Cardiac septum (tissue), 1 donor: ENCODE measurements at regions not wholly inside any gene's neighbourhood (a gene's known extent, or its start where the extent isn't known, plus 50 kb on each side); places are given as distances from the start of the nearest gene placed in this dataset.
"Not testable (repeated sequence)": the region's sequence is repeated elsewhere in the genome, so short reads cannot be mapped to it uniquely, and the experiment has no call there.

ENCODE experiments used
- DNase-seq: peaks from one replicate; pipeline ENCODE4 v3.0.0-alpha.2; 2020; ENCODE audit warnings: low spot score
- intact Hi-C: fragments of 100-400 bp; cut with DNase I; formaldehyde crosslinking; loops from one replicate; pipeline ENCODE4 v1.14.0; 2022
- donor health status: DM: no; HTN: no; CAD: no.

DNA sequence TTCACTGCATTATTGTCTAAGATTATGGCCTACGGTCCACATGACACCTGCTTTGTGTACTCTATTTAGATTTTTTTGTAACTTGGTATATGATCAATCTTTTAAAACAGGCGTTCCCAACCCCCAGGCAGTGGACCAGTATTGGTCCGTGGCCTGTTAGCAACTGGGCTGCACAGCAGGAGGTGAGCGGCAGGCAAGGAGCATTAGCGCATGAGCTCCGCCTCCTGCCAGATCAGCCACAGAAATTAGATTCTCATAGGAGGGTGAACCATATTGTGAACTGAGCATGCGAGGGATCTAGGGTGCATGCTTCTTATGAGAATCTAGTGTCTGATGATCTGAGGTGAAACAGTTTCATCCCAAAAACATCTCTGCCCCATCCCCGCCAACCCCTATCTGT, 228.4 kb upstream of the NR5A2 start:
- intact Hi-C loops = no loop called here
- DNase-seq = no peak

DNA sequence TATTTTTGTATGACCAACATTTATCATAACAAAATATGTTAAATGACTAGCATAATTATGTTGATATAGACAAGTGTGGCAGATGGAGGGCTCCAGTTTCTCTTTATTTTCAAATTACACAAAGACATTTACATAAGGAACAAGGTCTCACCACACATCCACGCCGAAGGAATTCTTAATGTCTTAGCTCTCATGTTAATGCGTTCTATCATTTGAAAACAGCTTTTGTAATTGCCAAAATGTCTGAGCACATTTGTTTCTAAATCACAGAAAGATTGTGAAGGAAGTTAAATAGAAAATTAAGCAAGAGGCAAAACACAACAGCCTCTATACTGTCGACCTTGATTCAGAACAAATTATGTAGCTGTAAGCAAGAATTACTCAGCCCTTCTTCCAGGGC, 223.0 kb upstream of the NR5A2 start:
- intact Hi-C loops = no loop called here

DNA sequence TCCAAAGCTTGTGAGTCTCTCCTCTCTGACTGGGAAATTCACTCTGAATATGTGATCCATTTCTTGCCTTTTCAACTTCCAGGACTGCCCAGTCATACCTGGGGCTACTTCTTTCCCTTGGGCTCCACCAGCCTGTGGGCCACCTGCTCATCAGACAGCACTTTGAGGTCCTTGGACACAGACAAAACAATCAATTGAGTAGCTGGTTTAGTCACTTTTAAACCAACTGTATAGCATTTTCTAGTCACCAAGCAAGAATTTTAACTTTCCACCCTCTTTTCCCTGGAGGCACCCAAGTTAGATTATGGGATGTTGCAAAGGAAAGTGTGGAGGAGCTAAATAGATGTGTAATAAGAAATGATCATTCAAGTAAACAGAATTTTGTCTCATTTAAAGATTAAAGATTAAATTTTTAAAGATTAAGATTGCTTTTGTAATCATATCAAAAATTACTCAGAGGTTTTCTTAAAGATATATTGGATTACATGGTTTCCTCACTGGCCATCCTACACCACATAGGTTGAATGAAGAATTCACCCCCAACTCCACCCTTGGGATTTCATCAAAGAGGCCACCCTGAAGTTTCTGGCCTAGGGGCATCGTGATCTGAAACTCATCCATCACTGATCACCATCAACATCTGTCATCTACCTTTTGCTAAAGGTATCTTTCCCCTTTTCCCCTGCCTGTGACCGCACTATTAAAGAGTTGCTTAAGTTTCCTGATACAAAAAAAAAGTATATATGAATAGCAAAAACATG, 219.2 kb upstream of the NR5A2 start:
- DNase-seq = no peak
- intact Hi-C loops = no loop called here

More for the DNA sequence above, 223.0 kb upstream of the NR5A2 start:
- no peak for DNase-seq

DNA sequence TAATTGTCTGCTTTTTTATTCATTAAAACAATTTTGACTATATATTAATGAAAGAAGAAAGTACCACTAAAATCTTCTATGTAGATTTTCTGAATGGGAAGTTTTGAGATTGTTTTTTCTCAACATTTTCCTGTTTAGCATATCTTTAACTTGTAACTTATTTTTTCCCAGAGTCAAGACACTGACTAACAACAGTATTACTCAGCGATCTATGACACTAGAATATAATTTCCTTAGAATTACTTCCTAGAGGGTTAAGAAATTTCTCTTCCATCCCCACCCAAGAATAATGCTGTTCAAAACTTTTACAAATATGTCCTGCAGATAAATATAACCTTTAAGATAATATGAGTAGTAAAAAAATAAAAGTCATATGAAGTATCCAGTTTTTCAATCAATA, 218.2 kb upstream of the NR5A2 start:
- intact Hi-C loops = no loop called here
- DNase-seq = no peak

DNA sequence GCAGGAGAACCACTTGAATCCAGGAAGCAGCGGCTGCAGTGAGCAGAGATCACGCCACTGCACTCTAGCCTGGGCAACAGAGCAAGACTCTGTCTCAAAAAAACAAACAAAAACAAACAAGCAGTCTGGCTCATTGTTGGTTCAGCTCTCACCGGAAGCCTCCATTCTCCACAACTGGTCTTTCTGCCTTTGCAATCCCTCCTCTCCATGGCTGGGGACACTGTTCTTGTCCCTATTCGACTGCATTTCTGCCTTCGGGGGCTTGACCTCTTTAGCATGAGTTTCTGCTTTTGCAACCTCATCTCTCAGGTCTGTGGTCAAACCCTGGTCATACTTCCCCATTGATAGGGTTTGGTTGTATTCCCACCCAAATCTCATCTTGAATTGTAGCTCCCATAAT, 216.3 kb upstream of the NR5A2 start:
- no peak for DNase-seq

DNA sequence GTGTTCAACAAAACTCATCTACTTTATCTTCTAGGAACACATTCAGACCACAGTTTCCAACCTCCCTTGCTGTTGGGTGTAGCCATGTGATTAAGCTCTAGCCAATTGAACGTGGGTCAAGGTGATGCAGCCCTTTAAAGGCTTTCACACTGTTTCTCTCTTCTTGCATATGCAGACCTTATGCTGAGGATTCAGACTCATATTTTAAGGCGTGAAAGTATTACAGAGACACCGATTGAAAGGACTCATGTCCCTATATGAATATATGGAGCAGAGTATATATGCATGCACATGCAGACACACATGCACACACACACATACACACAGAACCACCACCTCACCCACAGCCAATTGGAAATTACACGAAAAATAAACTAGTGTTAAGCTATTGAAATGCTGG, 214.3 kb upstream of the NR5A2 start:
- DNase-seq = no peak
- intact Hi-C loops = no loop called here

More for the DNA sequence above, 216.3 kb upstream of the NR5A2 start:
- intact Hi-C loops = no loop called here

DNA sequence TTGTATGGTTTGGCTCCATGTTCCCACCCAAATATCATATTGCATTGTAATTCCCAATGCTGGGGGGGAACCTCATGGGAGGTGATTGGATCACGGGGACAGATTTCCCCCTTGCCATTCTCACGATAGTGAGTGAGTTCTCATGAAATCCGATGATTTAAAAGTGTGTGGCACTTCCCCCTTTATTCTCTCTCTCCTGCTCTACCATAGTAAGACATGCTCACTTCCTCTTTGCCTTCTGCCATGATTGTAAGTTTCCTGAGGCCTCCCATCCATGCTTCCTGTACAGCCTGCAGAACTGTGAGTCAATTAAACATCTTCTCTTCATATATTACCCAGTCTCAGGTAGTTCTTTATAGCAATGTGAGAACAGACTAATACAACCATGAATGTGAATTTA, 211.6 kb upstream of the NR5A2 start:
- intact Hi-C loops = no loop called here
- no peak for DNase-seq

DNA sequence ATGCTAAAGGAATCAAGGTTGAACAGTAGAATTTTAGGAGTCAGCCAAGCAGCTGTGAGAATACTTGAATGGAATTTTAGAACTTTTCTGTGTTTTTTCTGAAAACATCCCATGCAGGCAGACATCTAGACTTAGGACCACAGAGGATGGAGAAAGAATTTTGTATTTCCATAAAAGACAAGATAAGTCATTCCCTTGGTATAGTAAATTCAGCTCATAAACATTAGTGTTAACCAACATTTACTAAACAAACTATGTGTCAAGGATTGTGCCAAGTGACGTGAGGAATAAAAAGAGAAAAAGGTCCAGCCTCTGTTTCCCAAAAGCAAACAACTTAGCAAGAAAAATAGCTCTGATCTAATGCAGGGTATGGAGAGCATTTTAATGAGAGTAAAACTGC, 210.2 kb upstream of the NR5A2 start:
- DNase-seq = no peak
- intact Hi-C loops = no loop called here

DNA sequence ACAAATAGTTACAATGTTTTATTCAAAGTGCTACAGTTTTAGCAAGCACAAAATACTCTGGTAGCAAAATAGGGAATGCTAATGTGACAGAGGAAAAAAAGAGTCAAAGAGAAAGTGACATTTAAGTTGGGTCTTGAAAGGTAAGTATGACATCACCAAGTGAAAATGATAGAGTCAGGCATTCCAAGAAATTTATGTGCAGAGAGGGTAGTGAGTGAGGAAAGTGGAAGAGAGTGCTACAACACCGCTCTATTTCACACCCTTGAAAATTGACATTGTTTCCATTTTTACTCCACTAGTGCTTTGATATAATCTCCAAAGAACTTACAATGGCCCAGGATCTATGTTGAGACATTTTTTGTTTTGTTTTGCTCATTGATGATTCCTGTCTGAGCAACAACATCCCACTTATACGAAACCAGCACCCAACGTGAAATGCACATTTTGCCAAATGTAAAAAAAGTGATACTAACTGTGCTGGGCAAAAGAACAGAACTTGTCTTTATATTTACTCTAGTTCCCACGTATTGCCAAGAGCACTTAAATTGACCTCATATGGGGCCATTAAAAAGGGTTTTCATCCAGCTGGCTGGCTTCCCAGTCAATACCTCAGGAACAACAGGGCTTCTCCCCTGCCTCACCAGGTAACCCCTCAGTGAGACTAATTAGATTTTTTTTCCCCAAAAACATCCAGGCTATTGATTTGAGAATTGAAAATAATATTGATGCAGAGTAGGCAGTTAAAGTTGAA, 206.3 kb upstream of the NR5A2 start:
- intact Hi-C loops = no loop called here
- no peak for DNase-seq

DNA sequence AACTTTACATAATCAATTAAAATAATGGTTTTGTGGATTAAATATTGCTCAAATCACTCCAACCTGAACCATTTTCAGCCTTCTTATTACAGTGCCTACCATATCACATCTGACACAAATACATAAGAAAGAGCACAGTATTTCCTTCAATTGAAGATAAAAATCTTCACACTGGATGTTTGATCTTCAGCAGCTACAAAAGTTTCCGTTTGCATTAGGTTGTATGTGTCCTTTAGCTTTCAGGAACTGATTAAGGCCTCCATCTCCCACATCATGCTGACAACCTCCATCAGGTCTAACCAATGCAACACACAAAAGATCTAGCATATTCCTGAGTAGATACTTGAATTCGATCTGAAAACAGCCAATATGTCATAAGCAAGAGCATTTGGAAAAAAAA, 195.1 kb upstream of the NR5A2 start:
- intact Hi-C loops = no loop called here
- DNase-seq = no peak

DNA sequence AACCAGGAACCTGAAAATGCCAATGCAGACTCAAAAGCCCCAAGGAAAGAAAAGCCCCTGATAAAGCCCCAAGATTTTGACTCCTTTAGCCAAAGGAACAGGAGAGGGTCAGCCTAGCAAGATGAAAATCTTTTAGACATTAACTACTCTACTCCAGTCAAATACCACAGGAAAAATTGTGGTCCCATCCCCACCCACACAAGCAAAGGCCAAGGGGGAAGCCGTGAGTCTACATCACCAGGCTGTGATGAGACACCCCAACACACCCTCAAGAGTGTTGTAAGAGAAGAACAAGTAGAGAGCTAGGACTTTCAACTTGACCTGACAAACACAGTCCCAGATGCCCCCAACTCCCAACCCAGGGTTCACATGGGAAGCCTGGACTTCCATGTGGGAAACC, 192.8 kb upstream of the NR5A2 start:
- no peak for DNase-seq

DNA sequence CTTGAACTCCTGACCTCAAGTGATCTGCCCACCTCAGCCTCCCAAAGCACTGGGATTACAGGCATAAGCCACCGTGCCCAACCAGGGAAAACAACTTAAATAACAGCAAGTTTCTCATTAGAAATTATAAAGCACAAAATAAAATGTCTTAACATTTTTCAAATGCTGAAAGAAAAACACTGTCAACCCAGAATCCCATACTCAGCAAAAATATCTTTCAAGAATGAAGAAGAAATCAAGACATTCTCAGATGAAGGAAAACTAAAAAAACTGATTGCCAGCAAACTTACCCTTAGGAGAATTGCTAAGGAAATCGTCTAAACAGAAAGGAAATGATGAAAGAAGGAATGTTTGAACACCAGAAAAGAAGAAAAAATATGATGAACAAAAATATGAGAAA, 191.1 kb upstream of the NR5A2 start:
- intact Hi-C loops = no loop called here
- DNase-seq = no peak

More for the DNA sequence above, 192.8 kb upstream of the NR5A2 start:
- intact Hi-C loops = no loop called here

DNA sequence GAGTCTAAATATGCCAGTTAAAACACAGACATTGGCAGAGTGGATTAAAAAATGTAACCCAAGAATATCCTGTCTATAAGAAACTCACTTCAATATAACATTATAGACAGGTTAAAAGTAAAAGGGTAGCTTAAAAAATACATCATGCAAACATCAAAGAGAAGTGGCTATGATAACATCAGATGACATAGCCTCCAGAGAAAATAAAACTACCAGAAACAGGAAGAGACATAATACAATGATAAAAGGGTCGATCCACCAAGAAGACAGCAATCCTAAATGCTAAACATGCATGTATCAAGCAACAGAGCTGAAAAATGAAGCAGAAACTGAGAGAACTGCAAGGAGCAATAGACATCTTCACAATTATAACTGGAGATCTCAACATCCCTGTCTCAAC, 190.2 kb upstream of the NR5A2 start:
- intact Hi-C loops = no loop called here

DNA sequence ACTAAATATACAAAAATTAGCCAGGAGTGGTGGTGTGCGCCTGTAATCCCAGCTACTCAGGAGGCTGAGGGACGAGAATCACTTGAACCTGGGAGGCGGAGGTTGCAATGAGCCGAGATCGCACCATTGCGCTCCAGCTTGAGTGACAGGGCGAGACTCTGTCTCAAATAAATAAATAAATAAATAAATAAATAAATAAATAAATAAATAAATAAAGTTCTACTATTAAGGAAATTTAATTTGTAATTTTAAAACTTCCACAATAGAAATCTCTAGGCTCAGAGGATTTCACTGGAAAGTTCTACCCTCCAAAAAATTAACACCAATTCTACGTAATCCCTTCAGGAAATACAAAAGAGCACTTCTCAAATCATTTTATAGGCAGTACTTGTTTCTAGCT, 187.9 kb upstream of the NR5A2 start:
- intact Hi-C loops, DNase-seq: not testable (repeated sequence)

More for the DNA sequence above, 190.2 kb upstream of the NR5A2 start:
- no peak for DNase-seq

DNA sequence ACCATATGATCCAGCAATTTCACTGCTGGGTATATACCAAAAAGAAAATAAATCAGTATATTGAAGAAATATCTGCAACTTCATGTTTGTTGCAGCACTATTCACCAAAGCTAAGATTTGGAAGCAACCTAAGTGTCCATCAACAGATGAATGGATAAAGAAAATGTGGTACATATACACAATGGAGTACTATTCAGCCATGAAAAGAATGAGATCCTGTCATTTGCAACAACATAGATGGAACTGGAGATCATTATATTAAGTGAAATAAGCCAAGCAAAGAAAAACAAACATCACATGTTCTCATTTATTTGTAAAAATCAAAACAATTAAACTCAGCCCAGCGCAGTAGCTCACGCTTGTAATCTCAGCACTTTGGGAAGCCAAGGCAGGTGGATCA, 184.4 kb upstream of the NR5A2 start:
- intact Hi-C loops, DNase-seq: not testable (repeated sequence)

DNA sequence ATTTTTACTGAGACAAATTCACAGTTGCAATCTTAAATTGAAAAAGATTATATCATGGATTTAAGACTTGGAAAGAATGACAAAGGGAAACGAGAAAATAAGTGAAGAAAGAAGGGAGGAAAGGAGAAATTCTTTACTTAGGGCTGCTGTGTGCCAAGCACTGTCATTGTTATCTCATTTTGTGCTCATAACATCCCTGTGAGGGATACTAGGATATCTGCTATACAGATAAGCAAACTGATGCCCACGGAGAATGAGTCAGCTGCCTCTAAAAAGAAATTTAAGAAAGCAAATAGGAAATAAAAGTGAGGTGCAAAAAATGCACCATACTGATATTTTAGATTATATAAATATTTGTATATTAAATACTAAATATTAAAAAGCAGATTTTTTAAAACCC, 183.6 kb upstream of the NR5A2 start:
- DNase-seq = no peak
- intact Hi-C loops = no loop called here

DNA sequence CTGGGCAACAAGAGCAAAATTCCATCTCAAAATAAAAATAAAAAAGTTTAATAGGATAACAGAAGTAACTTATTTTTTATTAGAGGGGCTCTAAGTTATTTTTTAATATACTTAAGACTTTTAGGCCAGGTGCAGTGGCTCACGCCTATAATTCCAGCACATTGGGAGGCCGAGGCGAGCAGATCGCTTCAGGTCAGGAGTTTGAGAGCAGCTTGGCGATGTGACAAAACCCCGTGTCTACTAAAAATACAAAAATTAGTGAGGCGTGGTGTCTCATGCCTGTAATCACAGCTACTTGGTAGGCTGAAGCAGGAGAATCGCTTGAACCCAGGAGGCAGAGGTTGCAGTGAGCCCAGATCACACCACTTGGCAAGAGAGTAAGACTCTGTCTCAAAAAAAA, 180.5 kb upstream of the NR5A2 start:
- no peak for DNase-seq
- intact Hi-C loops = no loop called here

DNA sequence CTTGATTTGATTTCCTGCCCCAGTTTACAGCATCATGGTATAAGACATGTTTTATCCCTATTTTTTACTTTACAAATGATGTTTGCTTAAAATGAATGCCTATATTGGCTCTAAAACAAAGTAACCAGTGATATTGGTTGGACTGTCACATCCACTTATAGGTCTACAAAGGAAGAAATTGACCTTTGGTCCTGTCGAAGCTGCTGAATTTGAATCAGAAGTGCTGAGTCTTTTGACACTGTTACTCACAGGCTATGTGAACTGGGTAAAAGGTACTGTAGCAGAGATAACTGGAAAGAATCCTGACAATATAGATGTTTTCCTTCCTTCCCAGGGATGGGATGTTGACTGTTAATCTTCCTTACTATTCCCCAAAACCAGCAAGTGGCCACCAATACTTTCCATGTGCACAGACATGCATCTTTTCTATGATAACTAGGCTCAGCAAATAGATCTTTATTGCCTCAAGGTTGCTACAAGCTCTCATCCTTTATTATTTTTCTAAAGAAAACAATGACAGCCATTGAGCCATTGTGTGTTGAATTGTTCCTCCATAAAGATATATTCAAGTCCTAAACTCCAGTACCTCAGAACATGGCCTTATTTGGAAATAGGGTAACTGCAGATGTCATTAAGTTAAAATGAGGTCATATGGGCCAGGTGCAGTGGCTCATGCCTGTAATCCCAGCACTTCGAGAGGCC, 175.9 kb upstream of the NR5A2 start:
- intact Hi-C loops = no loop called here
- DNase-seq = no peak

DNA sequence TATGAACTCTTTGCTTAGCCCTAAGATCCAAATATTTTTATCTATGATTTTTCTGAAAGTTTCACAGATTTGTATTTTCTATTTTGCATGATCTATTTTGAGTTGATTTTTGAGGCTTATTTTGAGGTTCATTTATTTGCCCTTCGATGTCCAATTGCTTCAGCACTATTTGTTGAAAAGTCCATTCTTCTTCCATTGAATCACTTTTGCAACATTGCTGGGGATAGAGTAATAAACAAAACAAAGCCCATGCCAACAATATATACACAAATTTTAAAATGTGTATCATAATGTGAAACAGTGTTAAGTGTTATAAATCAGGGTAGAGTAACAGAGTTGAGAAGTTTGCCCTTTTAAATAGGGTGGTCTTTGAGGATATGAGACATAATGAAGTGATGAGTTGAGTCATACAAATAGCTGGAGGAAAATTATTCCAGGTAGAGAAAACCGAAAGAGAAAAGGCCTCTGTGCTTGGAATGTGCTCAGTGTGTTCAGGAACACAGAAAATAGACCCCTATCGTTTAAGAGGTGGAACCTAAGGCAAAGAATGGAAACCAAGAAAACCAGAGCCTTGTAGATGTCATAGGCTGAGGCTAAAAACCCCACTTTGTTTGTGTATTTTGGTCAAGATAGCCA, 172.7 kb upstream of the NR5A2 start:
- DNase-seq = no peak
- intact Hi-C loops = no loop called here

DNA sequence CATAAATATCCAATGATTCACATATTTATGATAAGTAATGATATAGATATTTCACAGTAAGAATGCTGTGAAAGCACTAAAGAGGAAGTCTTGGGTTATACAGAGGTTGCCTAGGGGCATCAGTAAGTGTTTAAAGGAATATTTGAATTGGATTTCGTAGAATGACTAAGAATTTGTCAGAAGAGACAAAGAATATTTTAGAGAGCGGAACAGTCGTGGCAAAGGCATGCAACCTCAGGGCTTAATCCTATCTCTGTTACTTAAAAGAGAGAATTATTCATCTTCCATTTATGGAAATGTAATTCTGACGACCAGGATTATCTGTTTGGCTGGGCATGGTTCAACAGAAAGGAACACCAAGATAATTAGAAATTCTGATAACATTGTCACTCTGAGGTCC, 171.9 kb upstream of the NR5A2 start:
- no peak for DNase-seq
- intact Hi-C loops = no loop called here
